Stomach (tissue), 4 donors: ENCODE measurements at regions not wholly inside any gene's neighbourhood (a gene's known extent, or its start where the extent isn't known, plus 50 kb on each side); places are given as distances from the start of the nearest gene placed in this dataset.

Source experiments
- CTCF ChIP-seq, 7 experiments: fragments of 450-650 bp in 4 of 7; fragments of 200-600 bp in 3 of 7; sonication (generic) in 3 of 7; IDR thresholded peaks; one replicate each; pipeline ENCODE4 v1.5.1; 2016 to 2019; ENCODE audit warnings: antibody characterized with exemption in 7 of 7, control low read depth in 2 of 7, mild to moderate bottlenecking in 1 of 7
- EP300 ChIP-seq: sonication (generic); formaldehyde crosslinking; IDR thresholded peaks from one replicate; pipeline ENCODE4 v1.6.1; 2017; ENCODE audit warnings: antibody characterized with exemption
- POLR2A ChIP-seq, 4 donors: fragments of 450-650 bp; IDR thresholded peaks; one replicate each; pipeline ENCODE4 v1.6.1; 2016; ENCODE audit warnings: antibody characterized with exemption in 4 of 4, control low read depth in 2 of 4, mild to moderate bottlenecking in 1 of 4, moderate library complexity in 1 of 4
- POLR2AphosphoS5 ChIP-seq, 3 donors: sonication (generic); formaldehyde crosslinking; IDR thresholded peaks; one replicate each; pipeline ENCODE4 v1.6.1; 2016; ENCODE audit warnings: antibody characterized with exemption in 3 of 3

GRCh38 chr19:31940396-31940795 lies 405.0 kb upstream of the ZNF507 start:
- TF ChIP-seq CTCF (IDR thresholded peaks at IDR 0.05) = no peak
- TF ChIP-seq POLR2A (IDR thresholded peaks at IDR 0.05) = no peak
- no peak for TF ChIP-seq POLR2AphosphoS5 (IDR thresholded peaks at IDR 0.05)
- no peak for TF ChIP-seq EP300
